Ascending aorta (tissue), 2 donors: ENCODE measurements at regions not wholly inside any gene's neighbourhood (a gene's known extent, or its start where the extent isn't known, plus 50 kb on each side); places are given as distances from the start of the nearest gene placed in this dataset.

Experiments used
- DNase-seq, 2 donors: peaks; one replicate each; pipeline ENCODE4 v3.0.0-alpha.2; 2019; ENCODE audit warnings: low spot score in 2 of 2
- H3K27ac ChIP-seq, 2 donors: fragments of 200-600 bp; sonication (generic); one replicate each; pipeline ENCODE4 v1.5.1; 2016 to 2017; ENCODE audit warnings: mild to moderate bottlenecking in 1 of 2
- H3K27me3 ChIP-seq: fragments of 200-600 bp; sonication (generic); one replicate; pipeline ENCODE4 v1.5.1; 2017
- H3K36me3 ChIP-seq, 2 donors: fragments of 200-600 bp; sonication (generic); one replicate each; pipeline ENCODE4 v1.5.1; 2016
- H3K4me1 ChIP-seq, 2 donors: fragments of 200-600 bp; sonication (generic); one replicate each; pipeline ENCODE4 v1.5.1; 2016 to 2017; ENCODE audit warnings: mild to moderate bottlenecking in 1 of 2
- H3K4me3 ChIP-seq, 2 donors: fragments of 200-600 bp; sonication (generic); one replicate each; pipeline ENCODE4 v1.5.1; 2016 to 2017; ENCODE audit warnings: mild to moderate bottlenecking in 1 of 2
- H3K9me3 ChIP-seq, 2 donors: fragments of 200-600 bp; sonication (generic); one replicate each; pipeline ENCODE4 v1.5.1; 2016
- CTCF ChIP-seq, 3 experiments: fragments of 200-600 bp in 2 of 3; fragments of 450-650 bp in 1 of 3; sonication (generic) in 2 of 3; IDR thresholded peaks; one replicate each; pipeline ENCODE4 v1.5.1; 2016 to 2019; ENCODE audit warnings: antibody characterized with exemption in 3 of 3, mild to moderate bottlenecking in 1 of 3, moderate library complexity in 1 of 3
- intact Hi-C: fragments of 100-400 bp; cut with DNase I; formaldehyde crosslinking; loops from one replicate; pipeline ENCODE4 v1.15.1; 2023

GRCh38 chr10:1950803-1951495 is 213.6 kb upstream of the ADARB2 start:
- DNase-seq = no peak
- H3K27me3 ChIP-seq = no peaks in the 10 kb centered on the region

DNA sequence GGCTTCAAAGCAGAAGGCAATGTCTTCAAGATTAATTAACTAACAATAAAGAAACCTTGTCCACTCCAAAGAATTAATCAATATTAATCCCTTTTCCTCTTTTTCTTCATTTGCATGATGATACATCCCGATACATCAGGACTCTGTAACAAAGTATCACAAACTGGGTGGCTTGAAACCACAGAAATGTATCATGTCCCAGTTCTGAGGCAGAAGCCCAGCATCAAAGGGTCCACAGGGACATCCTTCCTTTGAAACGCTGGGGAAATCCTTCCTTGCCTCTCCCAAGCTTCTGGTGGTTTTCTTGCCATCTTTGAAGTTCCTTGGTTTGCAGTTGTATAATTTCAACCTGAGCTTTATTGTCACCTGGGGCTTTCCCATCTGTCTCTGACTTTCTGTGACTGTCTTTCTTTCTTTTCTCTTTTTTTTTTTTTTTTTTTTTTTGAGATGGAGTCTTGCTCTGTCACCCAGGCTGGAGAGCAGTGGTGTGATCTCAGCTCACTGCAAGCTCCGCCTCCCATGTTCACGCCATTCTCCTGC is 210.2 kb upstream of the ADARB2 start:
- H3K27me3 ChIP-seq = no peaks in the 10 kb centered on the region
- H3K27ac ChIP-seq = no peak overlapping the region
- DNase-seq = no peak
- no peak for TF ChIP-seq CTCF (IDR thresholded peaks at IDR 0.05)
- no peak overlapping the region for H3K4me3 ChIP-seq
- H3K4me1 ChIP-seq = no peaks in the 10 kb centered on the region
- intact Hi-C loops = no loop called here
- no peaks in the 10 kb centered on the region for H3K9me3 ChIP-seq
- no peaks in the 10 kb centered on the region for H3K36me3 ChIP-seq

More at GRCh38 chr10:1950803-1951495, 213.6 kb upstream of the ADARB2 start:
- TF ChIP-seq CTCF (IDR thresholded peaks at IDR 0.05) = no peak
- H3K4me3 ChIP-seq = no peak overlapping the region
- no peaks in the 10 kb centered on the region for H3K4me1 ChIP-seq
- H3K36me3 ChIP-seq = no peaks in the 10 kb centered on the region
- H3K9me3 ChIP-seq = no peaks in the 10 kb centered on the region
- intact Hi-C loops = no loop called here
- H3K27ac ChIP-seq = no peak overlapping the region

GRCh38 chr10:1944487-1944886 is 207.2 kb upstream of the ADARB2 start:
- Histone ChIP-seq H3K4me3 (no peak overlapping the region), H3K36me3 (no peaks in the 10 kb centered on the region), H3K4me1 (no peaks in the 10 kb centered on the region), H3K9me3 (no peaks in the 10 kb centered on the region), H3K27ac (no peak overlapping the region), H3K27me3 (no peaks in the 10 kb centered on the region)
- intact Hi-C loops = no loop called here
- no peak for DNase-seq
- TF ChIP-seq CTCF (IDR thresholded peaks at IDR 0.05) = no peak

DNA sequence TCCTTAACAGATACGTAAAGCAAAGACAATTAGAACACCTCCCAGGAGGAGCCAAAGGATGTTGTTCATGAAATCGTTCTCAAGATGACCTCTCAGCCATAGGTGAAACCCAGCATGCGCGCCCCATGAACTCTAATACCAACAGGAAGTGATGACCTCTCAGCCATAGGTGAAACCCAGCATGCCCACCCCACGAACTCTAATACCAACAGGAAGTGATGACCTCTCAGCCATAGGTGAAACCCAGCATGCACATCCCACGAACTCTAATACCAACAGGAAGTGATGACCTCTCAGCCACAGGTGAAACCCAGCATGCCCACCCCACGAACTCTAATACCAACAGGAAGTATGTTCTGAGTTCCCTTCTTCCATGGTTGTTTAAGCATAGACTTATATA is 205.2 kb upstream of the ADARB2 start:
- Histone ChIP-seq H3K27ac (no peak overlapping the region), H3K4me3 (no peak overlapping the region), H3K9me3 (no peaks in the 10 kb centered on the region), H3K27me3 (no peaks in the 10 kb centered on the region), H3K36me3 (no peaks in the 10 kb centered on the region), H3K4me1 (no peaks in the 10 kb centered on the region)
- TF ChIP-seq CTCF (IDR thresholded peaks at IDR 0.05) = no peak
- DNase-seq = no peak
- intact Hi-C loops = no loop called here

- Histone ChIP-seq H3K27me3 (no peaks in the 10 kb centered on the region), H3K4me1 (no peaks in the 10 kb centered on the region), H3K4me3 (no peak overlapping the region), H3K36me3 (no peaks in the 10 kb centered on the region), H3K27ac (no peak overlapping the region), H3K9me3 (no peaks in the 10 kb centered on the region)
- no peak for DNase-seq
- TF ChIP-seq CTCF (IDR thresholded peaks at IDR 0.05) = no peak
- intact Hi-C loops = no loop called here
Observed at GRCh38 chr10:1939016-1939415, 201.7 kb upstream of the ADARB2 start.
